A673 (cell line): ENCODE measurements at regions not wholly inside any gene's neighbourhood (a gene's known extent, or its start where the extent isn't known, plus 50 kb on each side); places are given as distances from the start of the nearest gene placed in this dataset.

ENCODE experiments used
- BruUV-seq: library from RNA; stranded (reverse); fragments of 400-500 nt; replicated peaks from 2 replicates; lab custom pipeline; 2021; lab: Mats Ljungman, UMichigan
- CTCF ChIA-PET: fragments of 300-600 bp; sonication (Branson Sonifier 250); formaldehyde crosslinking; loops from one replicate; lab custom pipeline; 2022; ENCODE audit warnings: antibody characterized with exemption; lab: Charles Lee
- POLR2A ChIA-PET: fragments of 300-600 bp; sonication (Branson Sonifier 250); formaldehyde crosslinking; loops from one replicate; lab custom pipeline; 2022; ENCODE audit warnings: antibody characterized with exemption; ENCODE audit not compliant: low non-redundant PET; lab: Charles Lee
- DNase-seq: peaks from one replicate; pipeline ENCODE4 v3.0.0-alpha.2; 2015; ENCODE audit warnings: low spot score
- H3K27ac ChIP-seq: fragments of 200-600 bp; sonication (generic); 2 replicates; pipeline ENCODE4 v1.5.1; 2016; ENCODE audit warnings: mixed run types, low read depth, mild to moderate bottlenecking, mixed read lengths, antibody characterized with exemption, low read length; ENCODE audit not compliant: poor library complexity, severe bottlenecking
- H3K27me3 ChIP-seq: fragments of 200-600 bp; sonication (generic); replicated peaks from 2 replicates; pipeline ENCODE4 v1.6.1; 2017; ENCODE audit warnings: mixed run types, low read depth, mild to moderate bottlenecking, mixed read lengths, antibody characterized with exemption, low read length; ENCODE audit not compliant: insufficient read depth, poor library complexity
- H3K36me3 ChIP-seq: fragments of 200-600 bp; sonication (generic); 2 replicates; pipeline ENCODE4 v1.6.1; 2016; ENCODE audit warnings: mixed run types, mild to moderate bottlenecking, mixed read lengths, antibody characterized with exemption, low read length; ENCODE audit not compliant: insufficient read depth, poor library complexity, severe bottlenecking
- H3K4me1 ChIP-seq: fragments of 200-600 bp; sonication (generic); 2 replicates; pipeline ENCODE4 v1.6.1; 2017; ENCODE audit warnings: mixed run types, mild to moderate bottlenecking, mixed read lengths, antibody characterized with exemption, low read length; ENCODE audit not compliant: insufficient read depth, poor library complexity, severe bottlenecking
- H3K4me3 ChIP-seq: fragments of 200-600 bp; sonication (generic); 2 replicates; pipeline ENCODE4 v1.5.1; 2016; ENCODE audit warnings: low read depth, mixed run types, mild to moderate bottlenecking, mixed read lengths, low read length; ENCODE audit not compliant: poor library complexity, severe bottlenecking
- H3K9me3 ChIP-seq: fragments of 200-600 bp; sonication (generic); 2 replicates; pipeline ENCODE4 v1.6.1; 2016; ENCODE audit warnings: mixed run types, low read depth, mild to moderate bottlenecking, mixed read lengths, antibody characterized with exemption, low read length; ENCODE audit not compliant: poor library complexity, severe bottlenecking
- EZH2 ChIP-seq: fragments of 200-600 bp; sonication (generic); IDR thresholded peaks from 2 replicates; pipeline ENCODE4 v1.6.1; 2017; ENCODE audit warnings: borderline replicate concordance, low read depth, mild to moderate bottlenecking, mixed read lengths, antibody characterized with exemption, low read length; ENCODE audit not compliant: poor library complexity, severe bottlenecking
- intact Hi-C: fragments of 100-400 bp; cut with micrococcal nuclease; formaldehyde crosslinking; loops from one replicate; pipeline ENCODE4 v1.10.0; 2022; ENCODE audit not compliant: unreplicated experiment
- TF ChIP-seq, protein P1 (sequence below): fragments of 300-800, 200-600 bp; sonication (generic); conservative IDR thresholded peaks from 2 replicates; pipeline ENCODE4 v1.5.1; 2017; ENCODE audit warnings: low read depth, mild to moderate bottlenecking, antibody characterized with exemption, low read length, moderate library complexity, mixed read lengths

DNA sequence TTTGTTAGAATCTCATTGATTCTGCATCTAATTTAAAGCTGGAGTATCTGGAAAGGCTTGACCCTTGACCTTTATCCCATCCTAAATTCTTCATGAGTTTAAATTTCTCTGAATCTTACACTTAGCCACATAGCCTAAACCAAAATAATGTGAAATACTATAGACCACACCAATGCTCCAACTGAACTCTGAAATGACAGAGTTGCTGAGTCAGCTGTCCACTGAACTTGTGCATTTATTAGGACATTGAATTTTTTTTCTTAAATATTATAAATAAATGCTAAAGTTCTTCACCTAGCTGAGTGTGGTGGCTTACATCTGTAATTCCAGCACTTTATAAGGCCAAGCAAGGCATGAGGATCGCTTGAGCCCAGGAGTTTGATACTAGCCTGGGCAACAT is 390.9 kb upstream of the PFKP start:
- ChIA-PET CTCF (no interaction called here), POLR2A (no interaction called here)
- H3K36me3 ChIP-seq: no peaks in the 10 kb centered on the region
- no peaks in the 10 kb centered on the region for H3K9me3 ChIP-seq
- no peaks in the 10 kb centered on the region for H3K4me1 ChIP-seq
- intact Hi-C loops: no loop called here
- TF ChIP-seq, protein P1, sequence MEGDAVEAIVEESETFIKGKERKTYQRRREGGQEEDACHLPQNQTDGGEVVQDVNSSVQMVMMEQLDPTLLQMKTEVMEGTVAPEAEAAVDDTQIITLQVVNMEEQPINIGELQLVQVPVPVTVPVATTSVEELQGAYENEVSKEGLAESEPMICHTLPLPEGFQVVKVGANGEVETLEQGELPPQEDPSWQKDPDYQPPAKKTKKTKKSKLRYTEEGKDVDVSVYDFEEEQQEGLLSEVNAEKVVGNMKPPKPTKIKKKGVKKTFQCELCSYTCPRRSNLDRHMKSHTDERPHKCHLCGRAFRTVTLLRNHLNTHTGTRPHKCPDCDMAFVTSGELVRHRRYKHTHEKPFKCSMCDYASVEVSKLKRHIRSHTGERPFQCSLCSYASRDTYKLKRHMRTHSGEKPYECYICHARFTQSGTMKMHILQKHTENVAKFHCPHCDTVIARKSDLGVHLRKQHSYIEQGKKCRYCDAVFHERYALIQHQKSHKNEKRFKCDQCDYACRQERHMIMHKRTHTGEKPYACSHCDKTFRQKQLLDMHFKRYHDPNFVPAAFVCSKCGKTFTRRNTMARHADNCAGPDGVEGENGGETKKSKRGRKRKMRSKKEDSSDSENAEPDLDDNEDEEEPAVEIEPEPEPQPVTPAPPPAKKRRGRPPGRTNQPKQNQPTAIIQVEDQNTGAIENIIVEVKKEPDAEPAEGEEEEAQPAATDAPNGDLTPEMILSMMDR: no peak
- TF ChIP-seq EZH2: no peak
- H3K27ac ChIP-seq: no peak overlapping the region
- no peak for DNase-seq
- H3K27me3 ChIP-seq: peaks cover 34% of the 10 kb centered on the region
- BruUV-seq: no TSS peak
- no peak overlapping the region for H3K4me3 ChIP-seq

DNA sequence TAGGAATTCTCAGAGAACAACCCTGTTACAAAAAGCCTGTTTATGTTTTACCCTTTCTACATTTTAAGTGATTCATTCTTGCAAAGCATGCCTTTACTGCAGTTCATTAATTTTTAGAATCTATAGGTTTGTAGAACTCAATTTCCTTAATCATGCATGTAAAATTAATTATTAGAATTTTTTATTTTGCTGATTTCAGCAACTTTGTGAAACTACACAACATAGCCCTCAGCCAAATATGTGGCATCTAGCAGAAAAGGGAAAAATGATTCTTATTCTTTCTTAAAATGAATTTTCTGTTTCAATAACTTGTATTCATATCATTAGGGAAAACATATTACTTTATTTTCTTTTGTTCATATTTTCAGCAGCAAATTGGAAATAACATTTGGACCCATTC is 392.9 kb upstream of the PFKP start:
- intact Hi-C loops: no loop called here
- H3K27me3 ChIP-seq: peaks cover 38% of the 10 kb centered on the region
- POLR2A ChIA-PET: no interaction called here
- no TSS peak for BruUV-seq
- no peaks in the 10 kb centered on the region for H3K36me3 ChIP-seq
- no peak overlapping the region for H3K27ac ChIP-seq
- H3K4me3 ChIP-seq: no peak overlapping the region
- no peak for DNase-seq
- TF ChIP-seq, protein P1: no peak
- no peak for TF ChIP-seq EZH2
- H3K4me1 ChIP-seq: no peaks in the 10 kb centered on the region
- no peaks in the 10 kb centered on the region for H3K9me3 ChIP-seq
- CTCF ChIA-PET: no interaction called here

DNA sequence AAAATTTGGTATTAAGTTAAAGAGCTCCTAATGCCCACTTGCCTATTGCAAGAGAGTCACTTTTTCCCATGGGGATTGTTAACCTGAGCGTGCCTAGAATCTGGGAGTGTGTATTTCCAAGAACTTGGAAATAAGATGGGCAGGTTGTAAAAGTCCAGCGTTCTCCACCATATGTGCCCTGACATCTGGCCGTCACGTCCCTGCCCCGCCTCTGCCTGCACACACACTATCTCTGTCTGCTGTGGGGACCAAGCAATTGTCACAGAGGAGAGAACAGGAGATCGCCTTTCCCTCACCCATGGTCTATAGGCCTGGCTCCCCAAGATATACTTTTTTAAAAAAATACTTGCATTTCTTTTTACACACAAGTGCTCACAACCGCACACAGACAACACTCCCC is 396.5 kb upstream of the PFKP start:
- H3K9me3 ChIP-seq: no peaks in the 10 kb centered on the region
- intact Hi-C loops: no loop called here
- peaks cover 42% of the 10 kb centered on the region for H3K27me3 ChIP-seq
- no peaks in the 10 kb centered on the region for H3K4me1 ChIP-seq
- no peak overlapping the region for H3K4me3 ChIP-seq
- no peak overlapping the region for H3K27ac ChIP-seq
- ChIA-PET POLR2A (no interaction called here), CTCF (no interaction called here)
- no TSS peak for BruUV-seq
- H3K36me3 ChIP-seq: no peaks in the 10 kb centered on the region
- TF ChIP-seq, protein P1: no peak
- TF ChIP-seq EZH2: no peak
- DNase-seq: no peak
